NOMO-1 treated with DMSO at 0.1 percent for 48 hours (cell line): ENCODE measurements at regions not wholly inside any gene's neighbourhood (a gene's known extent, or its start where the extent isn't known, plus 50 kb on each side); places are given as distances from the start of the nearest gene placed in this dataset.
"Not testable (repeated sequence)": the region's sequence is repeated elsewhere in the genome, so short reads cannot be mapped to it uniquely, and the experiment has no call there.

ENCODE experiments used
- DNase-seq: peaks from one replicate; lab custom pipeline; 2025; ENCODE audit not compliant: unreplicated experiment; lab: John Stamatoyannopoulos, UW

GRCh38 chr7:16369855-16370254 lies 51.5 kb downstream of the CRPPA start:
- DNase-seq = no peak

GRCh38 chr7:16369309-16369708 lies 52.0 kb downstream of the CRPPA start:
- DNase-seq = not testable (repeated sequence)

GRCh38 chr7:16368885-16369284 lies 52.5 kb downstream of the CRPPA start:
- no peak for DNase-seq

- DNase-seq = no peak
Observed at GRCh38 chr7:16367115-16367514, 54.2 kb downstream of the CRPPA start.

GRCh38 chr7:16365952-16366351 lies 55.4 kb downstream of the CRPPA start:
- no peak for DNase-seq

- no peak for DNase-seq
Observed at GRCh38 chr7:16365177-16365576, 56.2 kb downstream of the CRPPA start.

GRCh38 chr7:16359216-16359615 lies 62.1 kb downstream of the CRPPA start:
- no peak for DNase-seq

- DNase-seq = no peak
Observed at GRCh38 chr7:16357921-16358320, 63.4 kb downstream of the CRPPA start.

GRCh38 chr7:16357474-16357873 lies 63.9 kb downstream of the CRPPA start:
- DNase-seq = no peak

- DNase-seq = no peak
Observed at GRCh38 chr7:16356301-16356958, 64.9 kb downstream of the CRPPA start.

- DNase-seq = no peak
Observed at GRCh38 chr7:16354573-16354972, 66.8 kb downstream of the CRPPA start.

GRCh38 chr7:16353226-16353625 lies 68.1 kb downstream of the CRPPA start:
- DNase-seq = no peak

- DNase-seq = no peak
Observed at GRCh38 chr7:16350634-16351033, 70.7 kb downstream of the CRPPA start.

GRCh38 chr7:16348251-16348650 lies 73.1 kb downstream of the CRPPA start:
- no peak for DNase-seq

- no peak for DNase-seq
Observed at GRCh38 chr7:16347827-16348192, 73.5 kb downstream of the CRPPA start.

- no peak for DNase-seq
Observed at GRCh38 chr7:16347066-16347826, 74.1 kb downstream of the CRPPA start.

GRCh38 chr7:16345979-16346958 lies 75.1 kb downstream of the CRPPA start:
- DNase-seq = no peak

GRCh38 chr7:16344927-16345326 lies 76.4 kb downstream of the CRPPA start:
- no peak for DNase-seq

GRCh38 chr7:16343612-16344011 lies 77.7 kb downstream of the CRPPA start:
- DNase-seq = no peak

GRCh38 chr7:16338065-16338464 lies 83.3 kb downstream of the CRPPA start:
- DNase-seq = no peak

- no peak for DNase-seq
Observed at GRCh38 chr7:16326106-16326505, 95.2 kb downstream of the CRPPA start.

- DNase-seq = no peak
Observed at GRCh38 chr7:16323313-16323712, 98.0 kb downstream of the CRPPA start.
